Keratinocyte (primary cell): ENCODE measurements at regions not wholly inside any gene's neighbourhood (a gene's known extent, or its start where the extent isn't known, plus 50 kb on each side); places are given as distances from the start of the nearest gene placed in this dataset.
A peak's percentile ranks its signal among the peaks of the same experiment; 100 is the strongest.

Experiments
- DNase-seq: peaks from one replicate; pipeline ENCODE4 v3.0.0-alpha.2; 2011; ENCODE audit warnings: low read depth, missing footprints, low spot score
- FAIRE-seq: peaks from 2 replicates; lab custom pipeline; 2011; peaks lifted over from hg19 to GRCh38; lab: Jason Lieb, UNC
- H2AFZ ChIP-seq: 2 replicates; pipeline ENCODE4 v1.6.0; 2012; ENCODE audit warnings: low read length, control low read depth, inconsistent platforms; ENCODE audit not compliant: control insufficient read depth
- H3K27ac ChIP-seq: 2 replicates; pipeline ENCODE4 v1.5.1; 2011; ENCODE audit warnings: low read length; ENCODE audit not compliant: control insufficient read depth, insufficient read depth
- H3K27me3 ChIP-seq: 3 replicates; pipeline ENCODE4 v1.6.0; 2011; ENCODE audit warnings: low read length; ENCODE audit not compliant: control insufficient read depth, insufficient read depth; ENCODE audit errors: extremely low read depth
- H3K36me3 ChIP-seq, 2 experiments: 2 replicates in 1 of 2; 3 replicates in 1 of 2; pipeline ENCODE4 v1.5.1; 2011; ENCODE audit warnings: low read length in 2 of 2, mild to moderate bottlenecking in 1 of 2; ENCODE audit not compliant: control insufficient read depth in 2 of 2, insufficient read depth in 2 of 2; ENCODE audit errors: extremely low read depth in 1 of 2
- H3K4me1 ChIP-seq: 3 replicates; pipeline ENCODE4 v1.5.1; 2011; ENCODE audit warnings: low read length; ENCODE audit not compliant: control insufficient read depth, insufficient read depth; ENCODE audit errors: extremely low read depth
- H3K4me2 ChIP-seq: 3 replicates; pipeline ENCODE4 v1.6.0; 2011; ENCODE audit warnings: low read depth, low read length; ENCODE audit not compliant: control insufficient read depth, insufficient read depth; ENCODE audit errors: extremely low read depth
- H3K4me3 ChIP-seq, 3 experiments: fragments of 200-600 bp in 1 of 3; sonication (generic) in 1 of 3; 2 replicates in 2 of 3; 3 replicates in 1 of 3; pipeline ENCODE4 v1.5.1; 2011 to 2016; ENCODE audit warnings: low read length in 3 of 3, mild to moderate bottlenecking in 3 of 3, control low read depth in 2 of 3, inconsistent platforms in 1 of 3, low read depth in 1 of 3, mixed read lengths in 1 of 3, mixed run types in 1 of 3, moderate library complexity in 1 of 3; ENCODE audit not compliant: control insufficient read depth in 2 of 3, insufficient read depth in 2 of 3; ENCODE audit errors: extremely low read depth in 1 of 3
- H3K79me2 ChIP-seq: 2 replicates; pipeline ENCODE4 v1.6.0; 2012; ENCODE audit warnings: low read length; ENCODE audit not compliant: control insufficient read depth, insufficient read depth
- H3K9ac ChIP-seq: 3 replicates; pipeline ENCODE4 v1.6.0; 2011; ENCODE audit warnings: low read length; ENCODE audit not compliant: control insufficient read depth, insufficient read depth; ENCODE audit errors: extremely low read depth
- H3K9me1 ChIP-seq: 3 replicates; pipeline ENCODE4 v1.6.0; 2011; ENCODE audit warnings: low read length; ENCODE audit not compliant: control insufficient read depth, insufficient read depth; ENCODE audit errors: extremely low read depth
- H3K9me3 ChIP-seq: 2 replicates; pipeline ENCODE4 v1.5.1; 2012; ENCODE audit warnings: low read depth, low read length; ENCODE audit not compliant: control insufficient read depth
- H4K20me1 ChIP-seq: 3 replicates; pipeline ENCODE4 v1.6.0; 2011; ENCODE audit warnings: low read length; ENCODE audit not compliant: control insufficient read depth, insufficient read depth; ENCODE audit errors: extremely low read depth
- CTCF ChIP-seq, 3 experiments: IDR thresholded peaks in 1 of 3; conservative IDR thresholded peaks in 1 of 3; optimal IDR thresholded peaks in 1 of 3; 2 replicates in 2 of 3; 3 replicates in 1 of 3; pipeline versions ENCODE3 to v1.5.1; 2011; ENCODE audit warnings: low read length in 3 of 3, mild to moderate bottlenecking in 3 of 3, moderate library complexity in 2 of 3, control low read depth in 1 of 3, inconsistent platforms in 1 of 3; ENCODE audit not compliant: insufficient read depth in 2 of 3; ENCODE audit errors: extremely low read depth in 1 of 3
- EZH2 ChIP-seq: IDR thresholded peaks from one replicate; pipeline ENCODE4 v1.6.1; 2012; ENCODE audit warnings: inconsistent platforms, mild to moderate bottlenecking, low read length, moderate library complexity
- dilution Hi-C: fragments of 300-500 bp; cut with MboI; formaldehyde crosslinking; loops from one replicate; pipeline ENCODE4 v1.7.0; 2020; ENCODE audit warnings: low sequenced_read_pairs; ENCODE audit not compliant: extremely low pct_ligation_motif_present

GRCh38 chr12:28110329-28110728 is 79.9 kb upstream of the CCDC91 start:
- H3K4me3 ChIP-seq, result no peak overlapping the region
- dilution Hi-C loops, result no loop called here
- no peaks in the 10 kb centered on the region for H3K27me3 ChIP-seq
- H3K27ac ChIP-seq, result no peak overlapping the region
- H4K20me1 ChIP-seq, result no peaks in the 10 kb centered on the region
- no peak for DNase-seq
- no peaks in the 10 kb centered on the region for H3K9me1 ChIP-seq
- H3K4me2 ChIP-seq, result no peak overlapping the region
- H3K9me3 ChIP-seq, result no peaks in the 10 kb centered on the region
- FAIRE-seq, result peak; percentile 51
- no peak for TF ChIP-seq CTCF (optimal IDR thresholded peaks at IDR 0.05 in 1 of 3, IDR thresholded peaks at IDR 0.05 in 1 of 3, conservative IDR thresholded peaks at IDR 0.05 in 1 of 3; ENCODE audit: extremely low read depth in 1 of 3, insufficient read depth in 2 of 3, low read length in 3 of 3)
- TF ChIP-seq EZH2, result no peak
- H2AFZ ChIP-seq, result peak overlapping the region; percentile 55
- H3K4me1 ChIP-seq, result peaks cover 6% of the 10 kb centered on the region
- H3K36me3 ChIP-seq, result no peaks in the 10 kb centered on the region
- H3K9ac ChIP-seq, result no peak overlapping the region
- no peaks in the 10 kb centered on the region for H3K79me2 ChIP-seq

- Histone ChIP-seq H3K4me1 (peaks cover 6% of the 10 kb centered on the region), H2AFZ (peak overlapping the region; percentile 79), H3K9me3 (no peaks in the 10 kb centered on the region), H3K4me2 (peak overlapping the region; percentile 7), H4K20me1 (no peaks in the 10 kb centered on the region), H3K27me3 (no peaks in the 10 kb centered on the region), H3K4me3 (no peak overlapping the region), H3K9me1 (no peaks in the 10 kb centered on the region), H3K9ac (no peak overlapping the region), H3K79me2 (no peaks in the 10 kb centered on the region), H3K27ac (no peak overlapping the region), H3K36me3 (no peaks in the 10 kb centered on the region)
- TF ChIP-seq EZH2 (no peak), CTCF (optimal IDR thresholded peaks at IDR 0.05 in 1 of 3, IDR thresholded peaks at IDR 0.05 in 1 of 3, conservative IDR thresholded peaks at IDR 0.05 in 1 of 3; ENCODE audit: extremely low read depth in 1 of 3, insufficient read depth in 2 of 3, low read length in 3 of 3) (no peak)
- dilution Hi-C loops, result no loop called here
- FAIRE-seq (peak; percentile 71), DNase-seq (no peak)
Observed at GRCh38 chr12:28114488-28114887, 75.8 kb upstream of the CCDC91 start.
